ENCODE measurements at regions not wholly inside any gene's neighbourhood (a gene's known extent, or its start where the extent isn't known, plus 50 kb on each side); places are given as distances from the start of the nearest gene placed in this dataset.
A peak's percentile ranks its signal among the peaks of the same experiment; 100 is the strongest.
"Not testable (repeated sequence)": the region's sequence is repeated elsewhere in the genome, so short reads cannot be mapped to it uniquely, and the experiment has no call there.

DNA sequence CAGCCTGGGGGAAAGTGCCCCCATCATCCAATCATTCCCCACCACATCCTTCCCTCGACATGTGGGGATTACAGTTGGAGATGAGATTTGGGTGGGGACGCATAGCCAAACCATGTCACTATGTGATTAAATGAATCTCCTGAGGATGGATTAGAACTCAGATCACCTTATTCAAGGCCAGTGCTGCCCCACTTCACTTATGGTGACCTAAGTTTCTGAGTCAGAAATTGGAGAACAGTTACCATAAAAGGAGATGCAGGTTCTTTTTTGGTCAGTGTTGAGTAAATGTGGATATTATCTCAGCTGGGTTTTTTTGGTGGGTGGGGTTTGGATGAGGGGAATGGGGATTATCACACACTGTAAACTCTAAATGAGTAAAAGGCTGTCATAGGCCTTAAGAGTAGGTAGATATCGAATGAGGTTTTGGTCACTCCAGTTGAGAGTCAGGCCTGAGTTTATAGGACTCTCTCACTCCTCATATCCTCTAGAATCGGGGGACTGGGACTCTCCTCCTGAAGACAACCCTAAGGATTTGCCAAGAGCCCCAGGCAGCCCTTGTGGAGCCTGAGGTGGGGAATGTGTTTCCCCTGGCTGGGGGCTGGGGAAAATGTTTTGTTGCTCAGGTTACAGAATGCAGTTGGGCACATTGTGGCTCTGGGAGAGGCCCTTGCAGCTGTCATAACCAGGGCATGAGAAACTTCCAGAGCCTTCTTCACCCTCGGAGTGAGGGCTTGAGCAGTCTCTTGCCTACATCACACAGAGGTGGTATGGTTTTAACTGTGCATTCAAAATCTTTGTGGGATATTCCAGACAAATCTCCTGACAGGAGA lies 213.0 kb downstream of the BAMBI start:
- Histone ChIP-seq H3K4me3 (no peak overlapping the region), H3K27ac (no peak overlapping the region)

- H3K4me3 ChIP-seq = no peak overlapping the region
These were observed 213.9 kb downstream of the BAMBI start for GRCh38 chr10:28891058-28891713.

DNA sequence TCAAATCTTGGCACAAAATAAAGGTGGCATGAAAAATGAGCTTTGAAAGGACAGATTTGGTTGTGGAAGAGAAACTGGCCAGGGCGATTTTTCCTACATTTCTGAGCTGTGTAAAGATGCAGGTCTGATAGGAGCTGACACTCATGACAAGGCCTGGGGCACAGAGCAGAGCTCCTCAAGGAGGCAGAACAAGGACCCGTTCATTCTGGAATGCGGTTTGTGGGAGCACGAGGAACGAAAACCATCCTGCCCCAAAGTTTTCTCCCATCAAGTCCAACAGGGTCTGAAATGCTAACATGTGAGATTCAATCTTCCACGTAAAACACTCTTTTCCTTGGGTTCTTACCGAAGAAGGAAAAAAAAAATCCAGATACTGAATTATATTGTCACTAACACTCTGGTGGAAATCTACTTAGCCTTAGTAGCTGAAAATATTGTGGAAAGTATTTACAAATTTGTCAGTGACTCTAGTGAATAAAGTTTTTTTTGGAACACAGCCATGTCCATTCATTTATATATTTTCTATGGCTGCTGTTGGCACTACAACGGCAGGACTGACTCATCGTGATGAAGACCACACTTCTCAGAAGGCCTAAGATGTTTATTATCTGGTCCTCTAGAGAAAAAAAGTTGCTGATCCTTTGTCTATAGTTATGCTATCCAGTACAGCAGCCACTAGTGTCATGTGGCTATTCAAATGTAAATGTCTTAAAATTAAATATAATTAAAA lies 215.7 kb downstream of the BAMBI start:
- no peak overlapping the region for H3K4me3 ChIP-seq
- H3K27ac ChIP-seq = peak overlapping the region in 1 of 21 experiments; percentile 41

More at GRCh38 chr10:28891058-28891713, 213.9 kb downstream of the BAMBI start:
- no peak overlapping the region for H3K27ac ChIP-seq

DNA sequence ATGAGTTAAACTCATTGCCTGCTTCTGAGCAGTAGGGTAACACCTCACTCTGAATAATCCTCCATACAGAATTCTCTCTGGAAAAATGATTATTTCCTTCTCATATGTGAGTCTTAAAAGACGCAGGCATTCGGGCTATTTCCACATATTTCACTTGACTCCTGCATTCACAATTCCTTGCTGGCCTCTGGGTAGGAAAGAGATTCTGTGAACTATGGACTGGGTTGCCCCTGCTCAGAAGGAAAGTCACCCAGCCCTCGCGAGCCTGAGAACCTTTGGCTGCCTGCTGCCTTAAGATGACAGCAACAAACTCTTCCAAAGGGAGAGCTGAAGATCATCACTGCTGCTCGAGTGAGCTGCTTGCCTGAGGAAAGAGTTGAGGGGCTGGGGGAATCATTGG lies 216.8 kb downstream of the BAMBI start:
- no peak overlapping the region for H3K4me3 ChIP-seq
- no peak overlapping the region for H3K27ac ChIP-seq

DNA sequence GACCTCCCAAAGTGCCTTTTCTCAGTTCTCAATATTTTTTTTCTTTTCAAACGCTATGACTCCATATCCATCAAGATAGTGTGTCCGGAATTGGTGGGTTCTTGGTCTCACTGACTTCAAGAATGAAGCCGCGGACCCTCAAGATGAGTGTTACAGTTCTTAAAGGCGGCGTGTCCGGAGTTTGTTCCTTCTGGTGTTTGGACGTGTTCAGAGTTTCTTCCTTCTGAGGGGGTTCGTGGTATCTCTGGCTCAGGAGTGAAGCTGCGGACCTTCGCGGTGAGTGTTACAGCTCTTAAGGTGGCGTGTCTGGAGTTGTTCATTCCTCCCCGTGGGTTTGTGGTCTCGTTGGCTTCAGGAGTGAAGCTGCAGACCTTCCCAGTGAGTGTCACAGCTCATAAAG lies 218.3 kb downstream of the BAMBI start:
- not testable (repeated sequence) for H3K4me3 ChIP-seq, H3K27ac ChIP-seq

- not testable (repeated sequence) for H3K27ac ChIP-seq, H3K4me3 ChIP-seq
These were observed 219.6 kb downstream of the BAMBI start for GRCh38 chr10:28896791-28897409.

DNA sequence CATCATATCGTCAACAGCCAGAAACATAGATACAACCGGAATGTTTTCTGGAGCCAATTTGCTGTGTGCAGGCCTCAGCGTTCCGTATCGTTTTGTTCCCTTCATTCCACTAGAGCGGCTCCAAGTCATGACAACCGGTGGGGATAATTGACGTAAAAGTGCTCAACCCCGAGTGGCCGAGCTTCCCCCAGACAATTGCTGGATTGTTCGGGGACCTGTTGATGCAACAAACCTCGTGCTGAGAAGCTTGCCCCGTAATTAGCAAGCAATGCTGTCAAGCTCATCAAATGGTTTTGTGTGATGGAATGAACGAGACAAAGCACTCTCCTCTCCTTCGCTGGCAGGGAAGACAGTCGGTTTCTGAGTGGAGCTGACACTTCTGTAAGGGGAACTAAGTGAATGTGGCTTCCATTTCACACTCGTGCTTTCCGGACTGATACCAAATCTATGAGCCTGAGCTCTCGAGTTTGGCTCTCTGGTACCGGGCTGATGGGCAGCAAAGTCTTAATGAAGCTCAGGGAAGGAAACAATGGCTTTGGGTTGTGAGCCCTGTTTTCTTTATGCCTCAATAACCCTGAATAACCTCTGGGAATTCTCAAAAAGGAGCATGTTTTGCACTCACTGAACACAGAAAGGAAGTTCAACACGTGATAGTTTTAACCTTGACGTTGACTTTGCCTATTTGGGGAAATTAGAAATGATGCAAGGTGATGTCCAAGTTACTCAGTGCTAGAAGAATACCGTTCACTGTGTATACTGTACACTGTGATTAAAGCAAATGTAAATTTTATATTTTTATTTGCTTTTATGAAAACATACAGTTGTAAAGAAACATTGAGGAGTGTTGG lies 220.5 kb downstream of the BAMBI start:
- H3K4me3 ChIP-seq = no peak overlapping the region
- no peak overlapping the region for H3K27ac ChIP-seq

DNA sequence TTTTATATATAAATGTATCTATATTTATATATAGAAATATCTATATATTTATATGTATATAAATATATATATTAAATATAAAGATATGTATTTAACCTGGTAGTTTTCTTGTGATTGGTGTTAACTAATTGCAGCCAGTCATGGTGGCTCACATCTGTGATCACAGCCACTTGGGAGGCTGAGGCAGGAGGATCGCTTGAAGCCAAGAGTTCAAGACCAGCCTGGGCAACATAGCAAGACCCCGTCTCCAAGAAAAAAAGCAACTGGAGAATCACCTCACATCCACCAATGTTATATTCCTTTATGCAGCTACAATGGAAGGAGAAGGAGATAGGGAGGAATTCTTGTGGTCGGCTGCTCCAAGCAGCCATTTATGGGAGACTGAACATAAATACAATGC lies 224.9 kb downstream of the BAMBI start:
- Histone ChIP-seq H3K27ac (no peak overlapping the region), H3K4me3 (no peak overlapping the region)

- no peak overlapping the region for H3K4me3 ChIP-seq
- H3K27ac ChIP-seq = no peak overlapping the region
These were observed 225.7 kb downstream of the BAMBI start for GRCh38 chr10:28903063-28903462.

DNA sequence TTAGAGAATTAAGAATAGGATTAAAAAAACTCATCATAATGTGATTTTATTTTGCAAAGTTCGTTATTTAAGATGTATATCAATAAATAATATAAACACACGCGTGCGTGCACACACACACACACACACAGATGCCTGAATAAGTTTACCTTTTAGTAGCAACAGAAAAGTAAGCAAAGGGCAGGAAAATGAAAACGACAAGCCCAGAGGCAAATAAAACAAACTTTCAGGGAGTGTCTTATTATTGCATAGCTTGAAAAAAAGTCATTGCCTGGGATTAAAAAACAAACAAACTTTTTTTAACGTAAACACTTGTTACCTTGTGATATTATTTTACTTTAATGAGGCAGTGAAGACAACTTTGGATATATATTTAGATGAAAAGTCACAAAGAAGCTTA lies 226.4 kb downstream of the BAMBI start:
- no peak overlapping the region for H3K27ac ChIP-seq

DNA sequence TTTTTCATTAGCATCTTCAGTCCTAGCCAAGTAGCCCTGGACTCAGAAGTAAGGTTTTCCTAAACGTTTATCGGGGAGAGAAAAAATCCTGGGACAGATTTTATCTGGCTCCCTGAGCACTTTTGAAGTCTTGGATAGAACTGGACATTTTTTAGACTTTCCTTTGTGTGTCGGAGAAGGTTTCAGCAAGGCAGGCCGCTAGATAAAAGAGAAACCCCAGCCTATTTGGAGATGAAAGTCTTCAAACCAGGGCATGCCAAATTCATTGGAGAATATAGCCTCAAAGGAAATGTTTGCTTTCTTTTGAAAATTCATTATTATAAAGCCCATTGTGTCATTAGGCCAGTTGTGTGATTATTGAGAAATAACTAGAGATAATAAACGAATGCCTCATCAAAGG lies 228.1 kb downstream of the BAMBI start:
- H3K27ac ChIP-seq = peak overlapping the region in 1 of 21 experiments; percentile 3
- H3K4me3 ChIP-seq = no peak overlapping the region

More for the DNA sequence above, 226.4 kb downstream of the BAMBI start:
- H3K4me3 ChIP-seq = no peak overlapping the region

DNA sequence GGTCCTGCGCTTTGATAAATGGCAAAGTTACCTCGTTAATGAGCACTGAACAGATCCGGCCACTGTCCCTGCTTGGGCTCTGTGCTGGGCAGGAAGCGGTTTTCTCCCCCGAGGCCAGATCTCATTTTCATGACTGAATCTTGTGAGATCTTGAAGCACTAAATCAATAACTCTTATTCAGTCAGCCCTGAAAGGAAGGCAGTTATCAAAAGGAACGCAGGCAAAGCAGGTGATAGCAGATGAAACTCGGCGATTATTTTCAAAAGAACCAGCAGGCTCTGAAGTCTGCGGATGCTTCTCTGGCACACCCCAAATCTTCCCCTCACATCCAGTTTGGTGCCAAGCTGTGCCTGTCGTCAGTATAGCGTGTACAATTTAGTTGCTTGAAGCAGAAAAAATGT lies 228.7 kb downstream of the BAMBI start:
- Histone ChIP-seq H3K4me3 (no peak overlapping the region), H3K27ac (no peak overlapping the region)

DNA sequence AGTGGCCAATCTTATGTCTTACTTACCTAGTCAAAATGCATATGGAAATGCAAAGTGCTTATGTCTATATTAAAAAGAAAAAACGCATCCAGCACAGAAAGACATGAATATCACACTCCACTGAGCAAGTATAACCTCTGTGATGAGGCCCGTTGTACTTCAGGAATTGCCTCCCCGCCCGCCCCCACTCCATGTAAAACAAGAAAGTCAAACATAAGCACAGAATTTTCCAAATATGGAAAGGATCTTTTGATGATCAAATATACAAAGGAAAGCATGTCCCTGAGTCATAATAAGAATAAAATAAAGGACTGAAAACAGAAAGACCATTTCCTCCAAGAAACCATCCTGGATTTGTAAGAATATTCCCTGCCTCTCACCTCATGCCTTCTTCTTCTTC lies 229.1 kb downstream of the BAMBI start:
- Histone ChIP-seq H3K27ac (peak overlapping the region in 1 of 21 experiments; percentile 41), H3K4me3 (no peak overlapping the region)

- H3K27ac ChIP-seq = peak overlapping the region in 1 of 21 experiments; percentile 41
- H3K4me3 ChIP-seq = no peak overlapping the region
These were observed 229.6 kb downstream of the BAMBI start for GRCh38 chr10:28906934-28907333.

GRCh38 chr10:28909875-28910274 lies 232.6 kb downstream of the BAMBI start:
- Histone ChIP-seq H3K27ac (no peak overlapping the region), H3K4me3 (no peak overlapping the region)

DNA sequence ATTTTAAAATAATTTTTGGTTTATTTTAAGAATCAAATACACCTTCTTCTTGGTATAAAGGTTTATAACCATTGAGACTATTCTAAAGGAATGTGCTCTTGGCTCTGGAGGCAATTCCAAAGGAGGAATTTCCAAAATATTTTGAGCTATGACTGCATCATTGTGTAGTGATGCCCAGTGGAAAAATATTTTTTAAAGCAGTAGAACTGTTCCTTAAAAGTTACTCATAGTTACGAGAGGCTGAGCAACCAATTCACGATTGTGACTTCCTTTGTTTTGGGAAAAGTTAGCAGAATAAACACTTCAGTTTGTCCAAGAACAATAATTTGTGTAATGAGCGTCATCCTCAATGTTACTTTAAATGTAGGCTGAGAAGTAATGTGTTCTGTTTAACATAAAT lies 233.6 kb downstream of the BAMBI start:
- H3K27ac ChIP-seq = no peak overlapping the region
- no peak overlapping the region for H3K4me3 ChIP-seq

- not testable (repeated sequence) for H3K4me3 ChIP-seq, H3K27ac ChIP-seq
These were observed 234.2 kb downstream of the BAMBI start for GRCh38 chr10:28911511-28911910.

GRCh38 chr10:28912017-28912783 lies 234.9 kb downstream of the BAMBI start:
- Histone ChIP-seq H3K4me3 (no peak overlapping the region), H3K27ac (no peak overlapping the region)
